Ascending aorta (tissue), 2 donors: ENCODE measurements at regions not wholly inside any gene's neighbourhood (a gene's known extent, or its start where the extent isn't known, plus 50 kb on each side); places are given as distances from the start of the nearest gene placed in this dataset.

Source experiments
- DNase-seq, 2 donors: peaks; one replicate each; pipeline ENCODE4 v3.0.0-alpha.2; 2019; ENCODE audit warnings: low spot score in 2 of 2
- H3K27ac ChIP-seq, 2 donors: fragments of 200-600 bp; sonication (generic); one replicate each; pipeline ENCODE4 v1.5.1; 2016 to 2017; ENCODE audit warnings: mild to moderate bottlenecking in 1 of 2
- H3K27me3 ChIP-seq: fragments of 200-600 bp; sonication (generic); one replicate; pipeline ENCODE4 v1.5.1; 2017
- H3K36me3 ChIP-seq, 2 donors: fragments of 200-600 bp; sonication (generic); one replicate each; pipeline ENCODE4 v1.5.1; 2016
- H3K4me1 ChIP-seq, 2 donors: fragments of 200-600 bp; sonication (generic); one replicate each; pipeline ENCODE4 v1.5.1; 2016 to 2017; ENCODE audit warnings: mild to moderate bottlenecking in 1 of 2
- H3K4me3 ChIP-seq, 2 donors: fragments of 200-600 bp; sonication (generic); one replicate each; pipeline ENCODE4 v1.5.1; 2016 to 2017; ENCODE audit warnings: mild to moderate bottlenecking in 1 of 2
- H3K9me3 ChIP-seq, 2 donors: fragments of 200-600 bp; sonication (generic); one replicate each; pipeline ENCODE4 v1.5.1; 2016
- CTCF ChIP-seq, 3 experiments: fragments of 200-600 bp in 2 of 3; fragments of 450-650 bp in 1 of 3; sonication (generic) in 2 of 3; IDR thresholded peaks; one replicate each; pipeline ENCODE4 v1.5.1; 2016 to 2019; ENCODE audit warnings: antibody characterized with exemption in 3 of 3, mild to moderate bottlenecking in 1 of 3, moderate library complexity in 1 of 3
- intact Hi-C: fragments of 100-400 bp; cut with DNase I; formaldehyde crosslinking; loops from one replicate; pipeline ENCODE4 v1.15.1; 2023

GRCh38 chr9:129561594-129562281 lies 59.2 kb downstream of the C9orf50 start:
- TF ChIP-seq CTCF (IDR thresholded peaks at IDR 0.05), result no peak
- Histone ChIP-seq H3K27ac (no peak overlapping the region), H3K27me3 (no peaks in the 10 kb centered on the region), H3K4me3 (no peak overlapping the region), H3K9me3 (no peaks in the 10 kb centered on the region), H3K36me3 (no peaks in the 10 kb centered on the region), H3K4me1 (no peaks in the 10 kb centered on the region)
- intact Hi-C loops, result no loop called here
- no peak for DNase-seq

- intact Hi-C loops, result no loop called here
- H3K36me3 ChIP-seq, result no peaks in the 10 kb centered on the region
- TF ChIP-seq CTCF (IDR thresholded peaks at IDR 0.05), result no peak
- no peak overlapping the region for H3K27ac ChIP-seq
- no peaks in the 10 kb centered on the region for H3K4me1 ChIP-seq
- no peak for DNase-seq
- H3K4me3 ChIP-seq, result no peak overlapping the region
- no peaks in the 10 kb centered on the region for H3K27me3 ChIP-seq
- H3K9me3 ChIP-seq, result no peaks in the 10 kb centered on the region
These were observed 60.0 kb downstream of the C9orf50 start for GRCh38 chr9:129560881-129561306.

GRCh38 chr9:129559506-129559881 lies 61.4 kb downstream of the C9orf50 start:
- H3K4me3 ChIP-seq, result no peak overlapping the region
- H3K9me3 ChIP-seq, result no peaks in the 10 kb centered on the region
- DNase-seq, result no peak
- no peaks in the 10 kb centered on the region for H3K36me3 ChIP-seq
- no peaks in the 10 kb centered on the region for H3K27me3 ChIP-seq
- intact Hi-C loops, result no loop called here
- no peak for TF ChIP-seq CTCF (IDR thresholded peaks at IDR 0.05)
- no peak overlapping the region for H3K27ac ChIP-seq
- no peaks in the 10 kb centered on the region for H3K4me1 ChIP-seq

GRCh38 chr9:129558551-129559505 lies 62.1 kb downstream of the C9orf50 start:
- no peak overlapping the region for H3K27ac ChIP-seq
- TF ChIP-seq CTCF (IDR thresholded peaks at IDR 0.05), result no peak
- intact Hi-C loops, result no loop called here
- no peaks in the 10 kb centered on the region for H3K4me1 ChIP-seq
- no peaks in the 10 kb centered on the region for H3K27me3 ChIP-seq
- no peak overlapping the region for H3K4me3 ChIP-seq
- no peak for DNase-seq
- no peaks in the 10 kb centered on the region for H3K36me3 ChIP-seq
- no peaks in the 10 kb centered on the region for H3K9me3 ChIP-seq

- Histone ChIP-seq H3K9me3 (no peaks in the 10 kb centered on the region), H3K36me3 (no peaks in the 10 kb centered on the region), H3K4me3 (no peak overlapping the region), H3K27me3 (no peaks in the 10 kb centered on the region), H3K4me1 (no peaks in the 10 kb centered on the region), H3K27ac (no peak overlapping the region)
- intact Hi-C loops, result no loop called here
- no peak for DNase-seq
- no peak for TF ChIP-seq CTCF (IDR thresholded peaks at IDR 0.05)
These were observed 62.8 kb downstream of the C9orf50 start for GRCh38 chr9:129558063-129558550.
